ENCODE measurements at regions not wholly inside any gene's neighbourhood (a gene's known extent, or its start where the extent isn't known, plus 50 kb on each side); places are given as distances from the start of the nearest gene placed in this dataset.

GRCh38 chr11:38718049-38718448 is 2120.0 kb upstream of the RAG2 start:
- TF ChIP-seq RAD21 (conservative IDR thresholded peaks at IDR 0.05): no peak
- no peak for TF ChIP-seq SMC3 (conservative IDR thresholded peaks at IDR 0.05; ENCODE audit: poor library complexity)
- no peak for TF ChIP-seq EZH2 (IDR thresholded peaks at IDR 0.05; ENCODE audit: borderline replicate concordance, insufficient read depth, low read length, poor library complexity, severe bottlenecking)
- TF ChIP-seq TAF1 (IDR thresholded peaks at IDR 0.05; ENCODE audit: low read depth): no peak
- no peak for TF ChIP-seq REST (IDR thresholded peaks at IDR 0.05; ENCODE audit: borderline replicate concordance)
- TF ChIP-seq POLR2AphosphoS5 (IDR thresholded peaks at IDR 0.05): no peak
- no peak for TF ChIP-seq MXI1 (conservative IDR thresholded peaks at IDR 0.05; ENCODE audit: poor library complexity, severe bottlenecking)
- no peak for TF ChIP-seq CTCF (IDR thresholded peaks at IDR 0.05; ENCODE audit: poor library complexity, severe bottlenecking)
- no peak for TF ChIP-seq EP300 (conservative IDR thresholded peaks at IDR 0.05; ENCODE audit: poor library complexity, severe bottlenecking)
- Histone ChIP-seq H3K27ac (ENCODE audit: low read length) (no peak overlapping the region), H3K4me2 (ENCODE audit: low read length) (no peak overlapping the region), H3K9ac (ENCODE audit: low read length) (no peak overlapping the region), H3K9me2 (ENCODE audit: insufficient read depth, low read length) (no peaks in the 10 kb centered on the region), H2AFZ (ENCODE audit: low read depth, low read length) (no peak overlapping the region), H3K4me3 (ENCODE audit: low read length) (no peak overlapping the region), H3K9me3 (ENCODE audit: low read length) (no peaks in the 10 kb centered on the region), H4K20me1 (ENCODE audit: insufficient read depth) (no peaks in the 10 kb centered on the region), H3F3A (ENCODE audit: insufficient read depth, low read length, poor library complexity, severe bottlenecking) (no peaks in the 10 kb centered on the region), H3K79me2 (replicated peaks; ENCODE audit: insufficient read depth, low read length) (no peaks in the 10 kb centered on the region), H3K27me3 (ENCODE audit: insufficient read depth, low read depth, low read length) (no peaks in the 10 kb centered on the region), H3K36me3 (ENCODE audit: insufficient read depth, low read length) (no peaks in the 10 kb centered on the region)

- H3K27me3 ChIP-seq (ENCODE audit: insufficient read depth, low read depth, low read length): no peaks in the 10 kb centered on the region
- H3K36me3 ChIP-seq (ENCODE audit: insufficient read depth, low read length): no peaks in the 10 kb centered on the region
- no peaks in the 10 kb centered on the region for H3F3A ChIP-seq (ENCODE audit: insufficient read depth, low read length, poor library complexity, severe bottlenecking)
- H2AFZ ChIP-seq (ENCODE audit: low read depth, low read length): no peak overlapping the region
- TF ChIP-seq EZH2 (IDR thresholded peaks at IDR 0.05; ENCODE audit: borderline replicate concordance, insufficient read depth, low read length, poor library complexity, severe bottlenecking): no peak
- no peak for TF ChIP-seq CTCF (IDR thresholded peaks at IDR 0.05; ENCODE audit: poor library complexity, severe bottlenecking)
- TF ChIP-seq REST (IDR thresholded peaks at IDR 0.05; ENCODE audit: borderline replicate concordance): no peak
- TF ChIP-seq SMC3 (conservative IDR thresholded peaks at IDR 0.05; ENCODE audit: poor library complexity): no peak
- no peak for TF ChIP-seq RAD21 (conservative IDR thresholded peaks at IDR 0.05)
- TF ChIP-seq EP300 (conservative IDR thresholded peaks at IDR 0.05; ENCODE audit: poor library complexity, severe bottlenecking): no peak
- TF ChIP-seq MXI1 (conservative IDR thresholded peaks at IDR 0.05; ENCODE audit: poor library complexity, severe bottlenecking): no peak
- no peak for TF ChIP-seq POLR2AphosphoS5 (IDR thresholded peaks at IDR 0.05)
- TF ChIP-seq TAF1 (IDR thresholded peaks at IDR 0.05; ENCODE audit: low read depth): no peak
- H3K79me2 ChIP-seq (replicated peaks; ENCODE audit: insufficient read depth, low read length): no peaks in the 10 kb centered on the region
- no peak overlapping the region for H3K27ac ChIP-seq (ENCODE audit: low read length)
- no peaks in the 10 kb centered on the region for H3K9me3 ChIP-seq (ENCODE audit: low read length)
- no peaks in the 10 kb centered on the region for H4K20me1 ChIP-seq (ENCODE audit: insufficient read depth)
- no peak overlapping the region for H3K4me3 ChIP-seq (ENCODE audit: low read length)
- H3K4me2 ChIP-seq (ENCODE audit: low read length): no peak overlapping the region
- no peaks in the 10 kb centered on the region for H3K9me2 ChIP-seq (ENCODE audit: insufficient read depth, low read length)
- H3K9ac ChIP-seq (ENCODE audit: low read length): no peak overlapping the region
These were observed 2113.1 kb upstream of the RAG2 start for GRCh38 chr11:38711110-38711509.
